Stomach smooth muscle (tissue), 2 donors: ENCODE measurements at regions not wholly inside any gene's neighbourhood (a gene's known extent, or its start where the extent isn't known, plus 50 kb on each side); places are given as distances from the start of the nearest gene placed in this dataset.
"Not testable (repeated sequence)": the region's sequence is repeated elsewhere in the genome, so short reads cannot be mapped to it uniquely, and the experiment has no call there.

Source experiments
- H3K27ac ChIP-seq: one replicate; pipeline ENCODE4 v1.7.0; 2013; ENCODE audit warnings: mild to moderate bottlenecking, low read length, inconsistent platforms
- H3K27me3 ChIP-seq, 2 donors: one replicate each; pipeline ENCODE4 v1.7.0; 2013; ENCODE audit warnings: low read length in 2 of 2; ENCODE audit not compliant: insufficient read depth in 2 of 2, control insufficient read depth in 1 of 2
- H3K36me3 ChIP-seq, 2 donors: one replicate each; pipeline ENCODE4 v1.7.0; 2013; ENCODE audit warnings: low read length in 2 of 2; ENCODE audit not compliant: control insufficient read depth in 2 of 2, insufficient read depth in 2 of 2
- H3K4me1 ChIP-seq: one replicate; pipeline ENCODE4 v1.7.0; 2013; ENCODE audit warnings: low read length; ENCODE audit not compliant: control insufficient read depth, insufficient read depth
- H3K4me3 ChIP-seq, 2 donors: one replicate each; pipeline ENCODE4 v1.7.0; 2013; ENCODE audit warnings: low read length in 2 of 2
- H3K9ac ChIP-seq, 2 donors: one replicate each; pipeline ENCODE4 v1.7.0; 2013; ENCODE audit warnings: low read length in 2 of 2, mild to moderate bottlenecking in 1 of 2
- H3K9me3 ChIP-seq, 2 donors: one replicate each; pipeline ENCODE4 v1.7.0; 2013; ENCODE audit warnings: low read length in 2 of 2; ENCODE audit not compliant: control insufficient read depth in 2 of 2
- donor health status: healthy.
- donor health status: Pancreatic carcinoma.

DNA sequence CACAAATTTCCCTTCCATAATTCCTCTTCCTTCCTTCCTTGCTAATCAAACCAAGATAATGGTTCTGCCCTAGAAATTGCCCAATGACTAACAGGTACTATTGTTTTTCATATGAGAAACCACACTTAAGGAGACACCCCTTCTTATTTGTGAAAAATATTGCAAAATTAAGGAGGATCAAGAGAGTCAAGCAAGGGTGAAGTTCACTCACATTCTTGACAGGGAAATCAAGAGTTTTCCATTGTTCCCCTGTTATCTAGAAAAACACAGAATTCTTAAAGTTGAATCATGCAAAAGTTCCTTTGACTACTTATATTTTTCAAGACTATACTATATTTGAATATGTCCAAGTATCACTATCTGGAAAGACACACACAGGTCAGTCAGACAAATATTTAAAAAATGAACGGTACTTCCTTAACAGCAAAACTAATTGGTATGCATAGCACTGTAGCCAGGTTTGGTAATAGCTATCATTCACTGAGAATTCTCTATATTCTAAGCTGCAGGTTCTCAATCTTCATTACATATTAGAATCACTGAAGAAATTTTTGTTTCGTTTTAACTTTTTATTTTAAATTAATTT lies 897.2 kb downstream of the DIAPH3 start:
- no peak overlapping the region for H3K27ac ChIP-seq
- H3K36me3 ChIP-seq = no peaks in the 10 kb centered on the region
- no peaks in the 10 kb centered on the region for H3K4me1 ChIP-seq
- no peaks in the 10 kb centered on the region for H3K9me3 ChIP-seq
- H3K4me3 ChIP-seq = no peak overlapping the region
- H3K27me3 ChIP-seq = no peaks in the 10 kb centered on the region
- H3K9ac ChIP-seq = no peak overlapping the region

DNA sequence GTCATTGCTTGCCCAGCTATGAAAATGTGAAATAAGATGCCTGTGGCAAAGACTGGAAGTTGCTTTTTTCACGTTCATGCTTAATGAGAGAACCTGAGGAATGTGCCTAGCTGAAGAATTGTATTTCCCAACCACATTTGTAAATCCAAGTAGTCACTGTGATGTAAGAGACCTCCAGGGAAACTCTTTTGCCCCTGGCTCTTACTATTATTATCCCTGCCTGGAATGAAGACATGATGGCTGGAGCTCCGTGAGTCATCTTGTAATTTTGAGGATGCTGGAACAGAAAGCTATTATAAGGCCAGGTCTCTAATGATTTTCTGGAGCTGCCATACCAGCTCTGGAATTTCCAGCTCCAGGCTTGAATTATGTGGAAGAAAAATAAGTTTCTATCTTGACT lies 894.3 kb downstream of the DIAPH3 start:
- Histone ChIP-seq H3K4me3 (no peak overlapping the region), H3K27me3 (no peaks in the 10 kb centered on the region), H3K9me3 (no peaks in the 10 kb centered on the region), H3K27ac (no peak overlapping the region), H3K9ac (no peak overlapping the region), H3K4me1 (no peaks in the 10 kb centered on the region), H3K36me3 (no peaks in the 10 kb centered on the region)

DNA sequence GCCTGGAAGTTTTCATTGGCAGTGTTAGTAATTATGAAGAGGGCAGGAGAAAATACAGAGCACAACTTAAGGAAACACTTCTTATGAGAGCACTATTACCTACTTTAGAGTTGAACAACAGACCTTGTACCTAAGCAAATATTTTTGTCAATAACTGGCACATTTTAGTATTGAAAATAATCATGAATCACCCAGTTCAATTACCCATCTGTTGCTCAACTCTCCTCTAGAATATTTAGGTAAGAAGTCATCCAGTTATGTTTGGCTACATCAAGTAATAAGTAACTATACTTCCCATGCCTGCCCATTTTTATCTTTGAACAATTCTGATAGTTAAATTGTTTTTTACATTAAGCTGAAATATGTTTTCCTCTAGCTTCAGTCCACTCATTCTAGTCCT lies 893.4 kb downstream of the DIAPH3 start:
- Histone ChIP-seq H3K4me3 (no peak overlapping the region), H3K36me3 (no peaks in the 10 kb centered on the region), H3K9me3 (no peaks in the 10 kb centered on the region), H3K9ac (no peak overlapping the region), H3K27me3 (no peaks in the 10 kb centered on the region), H3K27ac (no peak overlapping the region), H3K4me1 (no peaks in the 10 kb centered on the region)

DNA sequence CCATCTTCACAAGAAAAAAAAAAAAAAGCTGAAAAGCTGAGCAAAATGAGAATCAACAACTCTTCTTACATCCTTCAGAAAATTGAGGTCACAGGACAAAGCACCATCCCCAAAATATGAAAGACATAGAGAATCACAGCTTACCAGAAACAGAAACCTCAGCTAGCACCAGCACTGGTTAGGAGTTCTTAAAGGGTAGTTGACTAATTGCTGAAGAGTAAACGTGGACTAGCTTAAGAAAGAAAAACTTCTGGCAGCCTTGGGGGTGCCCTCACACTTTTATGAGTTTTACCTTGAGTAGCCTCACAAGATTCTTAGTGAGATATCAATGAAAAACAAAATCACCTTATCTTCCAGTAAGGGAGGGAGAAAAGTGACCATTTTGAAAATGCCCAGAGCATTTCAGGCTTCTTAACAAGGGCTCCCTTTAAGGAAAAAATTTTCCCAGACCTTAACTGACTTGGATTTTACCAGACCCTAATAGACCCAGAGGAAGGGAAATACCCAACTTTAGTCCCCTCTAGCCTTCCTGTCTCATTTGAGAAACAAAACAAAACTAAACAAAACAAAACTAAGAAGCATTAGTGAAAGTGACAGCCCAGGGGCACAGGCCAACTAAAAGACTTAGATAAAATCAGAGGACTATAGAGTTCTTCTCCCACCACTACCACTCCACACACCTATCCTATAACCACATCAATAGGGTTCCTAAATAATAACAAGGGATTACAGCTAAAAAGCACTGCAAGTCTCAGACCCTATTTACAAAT lies 888.6 kb downstream of the DIAPH3 start:
- Histone ChIP-seq H3K9me3 (no peaks in the 10 kb centered on the region), H3K9ac (no peak overlapping the region), H3K4me1 (no peaks in the 10 kb centered on the region), H3K4me3 (no peak overlapping the region), H3K27ac (no peak overlapping the region), H3K36me3 (no peaks in the 10 kb centered on the region), H3K27me3 (no peaks in the 10 kb centered on the region)

- Histone ChIP-seq H3K36me3 (no peaks in the 10 kb centered on the region), H3K27me3 (no peaks in the 10 kb centered on the region), H3K27ac (no peak overlapping the region), H3K9ac (no peak overlapping the region), H3K9me3 (no peaks in the 10 kb centered on the region), H3K4me3 (no peak overlapping the region), H3K4me1 (no peaks in the 10 kb centered on the region)
These were observed 887.3 kb downstream of the DIAPH3 start for GRCh38 chr13:59276436-59276835.

DNA sequence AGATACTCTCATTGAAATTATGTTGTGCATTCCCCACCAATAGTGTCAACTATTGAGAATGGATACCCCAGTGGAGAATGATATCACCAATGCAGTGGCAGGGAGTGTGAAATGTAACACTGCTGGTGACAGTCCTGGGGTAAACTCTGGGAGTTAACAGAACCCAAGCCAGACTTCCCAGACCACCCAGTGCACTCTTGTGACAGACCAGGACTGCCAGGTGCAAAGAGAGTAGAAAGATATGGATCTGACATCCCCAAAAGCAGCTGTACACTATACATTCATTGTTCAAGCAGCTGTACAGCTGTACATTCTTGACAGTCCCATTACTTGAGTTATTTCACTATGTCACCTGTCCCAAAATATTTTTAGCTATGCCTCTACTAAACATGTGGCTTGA lies 886.6 kb downstream of the DIAPH3 start:
- Histone ChIP-seq H3K9ac (no peak overlapping the region), H3K9me3 (no peaks in the 10 kb centered on the region), H3K4me1 (no peaks in the 10 kb centered on the region), H3K27me3 (no peaks in the 10 kb centered on the region), H3K27ac (no peak overlapping the region), H3K36me3 (no peaks in the 10 kb centered on the region), H3K4me3 (no peak overlapping the region)

GRCh38 chr13:59279028-59279427 lies 884.7 kb downstream of the DIAPH3 start:
- H3K4me3 ChIP-seq = no peak overlapping the region
- H3K4me1 ChIP-seq = no peaks in the 10 kb centered on the region
- no peaks in the 10 kb centered on the region for H3K36me3 ChIP-seq
- no peak overlapping the region for H3K9ac ChIP-seq
- H3K27me3 ChIP-seq = no peaks in the 10 kb centered on the region
- no peak overlapping the region for H3K27ac ChIP-seq
- no peaks in the 10 kb centered on the region for H3K9me3 ChIP-seq

DNA sequence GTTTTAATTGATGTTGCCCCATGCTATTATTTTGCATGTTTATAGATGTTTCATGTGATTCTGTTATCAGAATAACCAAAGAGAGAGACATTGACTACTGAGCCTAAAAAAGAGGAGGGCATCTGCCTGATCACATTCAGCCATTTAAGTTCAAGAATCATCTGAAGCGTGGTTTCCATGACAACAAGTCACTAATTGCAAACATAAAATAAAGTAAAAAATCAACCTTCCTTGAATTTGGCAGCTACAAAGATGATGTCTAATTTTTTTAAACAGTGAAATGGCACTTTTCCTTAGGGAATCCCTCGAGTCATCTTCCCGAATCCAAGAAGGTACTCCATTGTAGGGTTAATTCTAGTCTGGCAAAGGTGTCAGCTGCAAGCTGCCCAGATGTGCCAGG lies 884.2 kb downstream of the DIAPH3 start:
- Histone ChIP-seq H3K27ac (no peak overlapping the region), H3K4me1 (no peaks in the 10 kb centered on the region), H3K27me3 (no peaks in the 10 kb centered on the region), H3K36me3 (no peaks in the 10 kb centered on the region), H3K4me3 (no peak overlapping the region), H3K9me3 (no peaks in the 10 kb centered on the region), H3K9ac (no peak overlapping the region)

DNA sequence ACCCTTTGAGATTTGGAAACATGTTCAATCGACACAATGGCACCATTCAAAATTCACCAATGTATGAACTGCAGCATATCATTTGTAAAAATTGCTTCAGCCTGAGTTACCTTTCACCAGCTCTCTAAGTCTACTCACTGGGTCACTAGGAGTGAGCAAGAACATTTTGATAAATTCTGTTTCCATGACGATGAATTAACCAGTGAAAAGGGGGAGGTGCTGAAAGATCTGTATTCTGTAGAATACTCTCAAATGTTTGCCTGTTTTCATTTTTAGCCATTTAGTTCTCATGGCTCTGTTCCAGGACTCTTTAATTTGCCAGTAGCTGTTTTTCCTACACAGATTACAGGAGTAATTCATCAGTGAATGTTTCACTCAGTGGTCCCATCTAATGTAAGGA lies 883.4 kb downstream of the DIAPH3 start:
- H3K9me3 ChIP-seq = no peaks in the 10 kb centered on the region
- no peak overlapping the region for H3K27ac ChIP-seq
- no peaks in the 10 kb centered on the region for H3K27me3 ChIP-seq
- no peak overlapping the region for H3K9ac ChIP-seq
- no peaks in the 10 kb centered on the region for H3K36me3 ChIP-seq
- H3K4me3 ChIP-seq = no peak overlapping the region
- no peaks in the 10 kb centered on the region for H3K4me1 ChIP-seq

GRCh38 chr13:59281453-59281852 lies 882.3 kb downstream of the DIAPH3 start:
- Histone ChIP-seq H3K4me1 (no peaks in the 10 kb centered on the region), H3K36me3 (no peaks in the 10 kb centered on the region), H3K9me3 (no peaks in the 10 kb centered on the region), H3K9ac (no peak overlapping the region), H3K27ac (no peak overlapping the region), H3K27me3 (no peaks in the 10 kb centered on the region), H3K4me3 (no peak overlapping the region)

- H3K9me3 ChIP-seq, H3K36me3 ChIP-seq, H3K4me1 ChIP-seq, H3K9ac ChIP-seq, H3K27me3 ChIP-seq, H3K4me3 ChIP-seq, H3K27ac ChIP-seq: not testable (repeated sequence)
These were observed 871.5 kb downstream of the DIAPH3 start for GRCh38 chr13:59292240-59292639.
